ENCODE measurements at regions not wholly inside any gene's neighbourhood (a gene's known extent, or its start where the extent isn't known, plus 50 kb on each side); places are given as distances from the start of the nearest gene placed in this dataset.

DNA sequence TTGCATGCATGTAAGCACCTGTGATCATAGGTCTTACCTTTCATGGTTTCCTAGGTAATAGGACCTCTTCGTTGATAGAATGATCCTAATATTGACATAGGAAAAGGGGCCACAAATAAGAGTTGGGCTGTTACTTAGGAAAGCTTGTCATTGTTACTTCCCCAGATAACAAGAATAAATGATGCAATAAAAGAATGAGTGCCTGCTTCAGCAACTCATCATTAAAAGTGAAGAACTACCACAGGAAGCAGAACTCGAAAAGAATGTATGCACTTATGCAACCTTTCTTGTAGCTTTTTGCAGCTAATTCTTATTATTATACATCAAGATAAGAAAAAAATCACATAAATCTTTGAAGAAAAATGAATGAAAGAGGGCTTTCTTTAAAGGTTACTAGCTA is 548.6 kb downstream of the LTN1 start:
- POLR2A ChIA-PET, result no interaction called here
- H3K27ac ChIP-seq (ENCODE audit: insufficient read depth in 1 of 2, low read depth in 1 of 2, low read length in 2 of 2, poor library complexity in 1 of 2, severe bottlenecking in 2 of 2), result no peak overlapping the region
- no peak overlapping the region for H3K4me3 ChIP-seq (ENCODE audit: control insufficient read depth in 1 of 7, extremely low read depth in 1 of 7, insufficient read depth in 4 of 7, low read depth in 2 of 7, low read length in 6 of 7)
- H3K4me1 ChIP-seq (ENCODE audit: control extremely low read depth in 1 of 4, control insufficient read depth in 4 of 4, insufficient read depth in 4 of 4, low read length in 3 of 4), result no peaks in the 10 kb centered on the region
- H3K27me3 ChIP-seq (replicated peaks in 2 of 5; ENCODE audit: control insufficient read depth in 4 of 5, insufficient read depth in 5 of 5, low read length in 4 of 5), result no peaks in the 10 kb centered on the region
- no peaks in the 10 kb centered on the region for H3K9me3 ChIP-seq (ENCODE audit: control extremely low read depth in 1 of 5, control insufficient read depth in 4 of 5, insufficient read depth in 2 of 5, low read depth in 1 of 5, low read length in 4 of 5)
- WGBS (ENCODE audit: insufficient coverage), result no CpG with 5 or more reads among the region's 2 CpGs
- CTCF ChIA-PET, result interaction anchor here (1.3 kb wide), 1 partner anchor 10 kb away, joined by 3 read pairs; no protein-coding TSS in a partner anchor
- DNase-seq, result no peak
- no peaks in the 10 kb centered on the region for H3K36me3 ChIP-seq (ENCODE audit: control insufficient read depth in 4 of 4, insufficient read depth in 4 of 4, low read length in 3 of 4)

DNA sequence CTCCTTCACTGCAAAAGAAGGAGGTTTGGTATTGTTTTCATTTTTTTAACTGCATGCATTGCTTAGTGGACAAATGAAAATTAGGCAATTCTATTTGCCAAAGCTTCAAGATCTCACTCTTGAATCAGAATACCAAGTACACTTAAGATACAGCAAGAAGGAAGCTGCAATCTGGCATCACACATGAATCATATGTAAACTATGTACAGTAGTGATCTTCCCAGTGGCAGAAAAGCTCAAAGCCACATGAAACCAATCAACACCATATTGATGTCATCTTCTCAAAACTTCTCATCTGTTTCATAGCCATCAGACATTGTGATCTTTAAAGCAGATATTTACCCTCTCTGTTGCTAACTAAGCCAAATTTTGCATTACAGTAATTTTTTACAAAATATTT is 550.1 kb downstream of the LTN1 start:
- Histone ChIP-seq H3K27me3 (replicated peaks in 2 of 5; ENCODE audit: control insufficient read depth in 4 of 5, insufficient read depth in 5 of 5, low read length in 4 of 5) (no peaks in the 10 kb centered on the region), H3K4me3 (ENCODE audit: control insufficient read depth in 1 of 7, extremely low read depth in 1 of 7, insufficient read depth in 4 of 7, low read depth in 2 of 7, low read length in 6 of 7) (no peak overlapping the region), H3K36me3 (ENCODE audit: control insufficient read depth in 4 of 4, insufficient read depth in 4 of 4, low read length in 3 of 4) (no peaks in the 10 kb centered on the region), H3K9me3 (ENCODE audit: control extremely low read depth in 1 of 5, control insufficient read depth in 4 of 5, insufficient read depth in 2 of 5, low read depth in 1 of 5, low read length in 4 of 5) (no peaks in the 10 kb centered on the region), H3K4me1 (ENCODE audit: control extremely low read depth in 1 of 4, control insufficient read depth in 4 of 4, insufficient read depth in 4 of 4, low read length in 3 of 4) (no peaks in the 10 kb centered on the region), H3K27ac (ENCODE audit: insufficient read depth in 1 of 2, low read depth in 1 of 2, low read length in 2 of 2, poor library complexity in 1 of 2, severe bottlenecking in 2 of 2) (no peak overlapping the region)
- CTCF ChIA-PET, result no interaction called here
- POLR2A ChIA-PET, result interaction anchor here (0.7 kb wide), 1 partner anchor 1324 kb away, joined by 3 read pairs; no protein-coding TSS in a partner anchor
- DNase-seq, result no peak

DNA sequence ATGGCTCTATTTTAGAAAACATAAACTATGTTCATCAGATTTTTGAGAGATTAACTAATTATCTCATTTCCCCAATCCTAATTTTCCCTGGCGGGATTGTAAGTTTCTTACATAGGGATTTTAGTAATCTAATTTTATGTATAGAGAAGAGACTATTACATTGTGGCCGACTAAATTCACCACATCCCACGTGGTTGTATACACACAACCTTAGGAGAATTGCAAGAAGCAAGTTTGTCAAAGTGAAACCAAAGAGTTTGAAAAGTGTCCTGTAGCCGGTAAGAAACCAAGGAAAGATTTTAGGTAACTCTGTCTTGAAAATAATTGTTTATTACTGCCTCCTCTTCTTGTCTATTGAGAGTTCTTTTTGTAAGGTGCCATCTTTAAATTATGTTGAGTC is 550.6 kb downstream of the LTN1 start:
- WGBS (ENCODE audit: insufficient coverage), result 100% methylated on average over 1 of the region's 4 CpGs
- H3K4me3 ChIP-seq (ENCODE audit: control insufficient read depth in 1 of 7, extremely low read depth in 1 of 7, insufficient read depth in 4 of 7, low read depth in 2 of 7, low read length in 6 of 7), result no peak overlapping the region
- no peaks in the 10 kb centered on the region for H3K9me3 ChIP-seq (ENCODE audit: control extremely low read depth in 1 of 5, control insufficient read depth in 4 of 5, insufficient read depth in 2 of 5, low read depth in 1 of 5, low read length in 4 of 5)
- H3K27me3 ChIP-seq (replicated peaks in 2 of 5; ENCODE audit: control insufficient read depth in 4 of 5, insufficient read depth in 5 of 5, low read length in 4 of 5), result no peaks in the 10 kb centered on the region
- ChIA-PET POLR2A (interaction anchor here (0.7 kb wide), 1 partner anchor 1325 kb away, joined by 3 read pairs; no protein-coding TSS in a partner anchor), CTCF (no interaction called here)
- no peaks in the 10 kb centered on the region for H3K4me1 ChIP-seq (ENCODE audit: control extremely low read depth in 1 of 4, control insufficient read depth in 4 of 4, insufficient read depth in 4 of 4, low read length in 3 of 4)
- H3K27ac ChIP-seq (ENCODE audit: insufficient read depth in 1 of 2, low read depth in 1 of 2, low read length in 2 of 2, poor library complexity in 1 of 2, severe bottlenecking in 2 of 2), result no peak overlapping the region
- H3K36me3 ChIP-seq (ENCODE audit: control insufficient read depth in 4 of 4, insufficient read depth in 4 of 4, low read length in 3 of 4), result no peaks in the 10 kb centered on the region
- DNase-seq, result no peak

DNA sequence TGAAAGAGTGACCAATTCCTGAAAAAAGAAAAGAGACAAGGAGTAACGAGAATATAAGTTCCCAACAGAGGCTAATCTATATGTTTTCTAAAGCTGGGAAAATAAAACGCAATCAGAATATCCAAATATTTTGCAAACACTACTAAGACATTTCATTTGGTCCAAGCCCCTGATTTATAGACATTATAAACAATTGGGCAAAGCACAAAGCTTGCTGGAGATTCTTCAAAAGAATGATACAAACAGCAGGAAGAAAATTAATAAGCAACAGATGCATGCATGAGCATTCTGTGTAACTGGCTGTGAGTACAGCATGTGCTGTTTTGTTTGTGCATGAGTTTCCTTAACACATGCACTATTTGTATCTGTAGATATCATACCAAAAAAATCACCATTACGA is 552.9 kb downstream of the LTN1 start:
- H3K4me1 ChIP-seq (ENCODE audit: control extremely low read depth in 1 of 4, control insufficient read depth in 4 of 4, insufficient read depth in 4 of 4, low read length in 3 of 4), result no peaks in the 10 kb centered on the region
- H3K4me3 ChIP-seq (ENCODE audit: control insufficient read depth in 1 of 7, extremely low read depth in 1 of 7, insufficient read depth in 4 of 7, low read depth in 2 of 7, low read length in 6 of 7), result no peak overlapping the region
- H3K27ac ChIP-seq (ENCODE audit: insufficient read depth in 1 of 2, low read depth in 1 of 2, low read length in 2 of 2, poor library complexity in 1 of 2, severe bottlenecking in 2 of 2), result no peak overlapping the region
- H3K36me3 ChIP-seq (ENCODE audit: control insufficient read depth in 4 of 4, insufficient read depth in 4 of 4, low read length in 3 of 4), result no peaks in the 10 kb centered on the region
- no peaks in the 10 kb centered on the region for H3K27me3 ChIP-seq (replicated peaks in 2 of 5; ENCODE audit: control insufficient read depth in 4 of 5, insufficient read depth in 5 of 5, low read length in 4 of 5)
- ChIA-PET POLR2A (no interaction called here), CTCF (no interaction called here)
- no peaks in the 10 kb centered on the region for H3K9me3 ChIP-seq (ENCODE audit: control extremely low read depth in 1 of 5, control insufficient read depth in 4 of 5, insufficient read depth in 2 of 5, low read depth in 1 of 5, low read length in 4 of 5)
- WGBS (ENCODE audit: insufficient coverage), result 76% methylated on average over 2 of the region's 3 CpGs
- DNase-seq, result no peak

DNA sequence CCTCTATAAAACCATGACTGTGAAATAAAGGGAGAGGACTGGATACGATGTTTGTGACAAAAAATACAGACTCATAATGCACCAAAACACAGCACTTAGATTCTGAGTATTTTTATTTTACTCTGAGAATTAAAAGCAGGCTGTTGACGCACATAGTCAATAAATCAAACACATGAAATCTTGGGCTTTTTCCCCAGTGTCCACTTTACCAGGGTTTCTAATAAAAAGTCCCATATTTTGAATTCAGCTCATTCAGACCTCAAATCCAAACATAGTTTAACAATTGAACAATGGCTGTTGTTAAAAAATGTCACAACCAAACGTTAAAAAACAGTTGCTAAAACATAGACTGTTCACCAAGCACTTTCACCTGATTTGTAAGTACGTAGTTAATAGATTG is 553.4 kb downstream of the LTN1 start:
- POLR2A ChIA-PET, result no interaction called here
- no peak overlapping the region for H3K4me3 ChIP-seq (ENCODE audit: control insufficient read depth in 1 of 7, extremely low read depth in 1 of 7, insufficient read depth in 4 of 7, low read depth in 2 of 7, low read length in 6 of 7)
- no peaks in the 10 kb centered on the region for H3K36me3 ChIP-seq (ENCODE audit: control insufficient read depth in 4 of 4, insufficient read depth in 4 of 4, low read length in 3 of 4)
- CTCF ChIA-PET, result no interaction called here
- DNase-seq, result no peak
- no CpG with 5 or more reads among the region's 4 CpGs for WGBS (ENCODE audit: insufficient coverage)
- no peak overlapping the region for H3K27ac ChIP-seq (ENCODE audit: insufficient read depth in 1 of 2, low read depth in 1 of 2, low read length in 2 of 2, poor library complexity in 1 of 2, severe bottlenecking in 2 of 2)
- no peaks in the 10 kb centered on the region for H3K4me1 ChIP-seq (ENCODE audit: control extremely low read depth in 1 of 4, control insufficient read depth in 4 of 4, insufficient read depth in 4 of 4, low read length in 3 of 4)
- no peaks in the 10 kb centered on the region for H3K9me3 ChIP-seq (ENCODE audit: control extremely low read depth in 1 of 5, control insufficient read depth in 4 of 5, insufficient read depth in 2 of 5, low read depth in 1 of 5, low read length in 4 of 5)
- H3K27me3 ChIP-seq (replicated peaks in 2 of 5; ENCODE audit: control insufficient read depth in 4 of 5, insufficient read depth in 5 of 5, low read length in 4 of 5), result no peaks in the 10 kb centered on the region

DNA sequence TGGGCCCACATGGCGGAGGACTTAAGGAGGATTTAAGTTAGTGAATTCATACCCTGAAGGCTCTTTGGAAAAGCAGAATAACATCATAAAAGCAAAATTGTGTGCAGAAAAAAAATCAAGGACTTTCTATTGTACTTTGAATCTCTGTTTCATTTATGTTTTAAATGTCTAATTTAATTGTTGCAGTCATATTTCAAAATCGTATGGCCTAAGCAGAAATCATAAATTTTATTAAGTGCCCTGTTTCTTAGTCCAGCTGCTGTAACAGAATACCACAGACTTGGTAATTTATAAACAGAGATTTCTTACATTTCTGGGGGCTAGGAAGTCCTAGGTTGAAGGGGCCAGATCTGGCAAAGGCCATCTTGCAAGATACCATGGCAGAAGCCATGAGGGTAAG is 555.6 kb downstream of the LTN1 start:
- POLR2A ChIA-PET, result interaction anchor here (0.6 kb wide), 2 partner anchors 408 to 1580 kb away, joined by 5 to 6 read pairs; no protein-coding TSS in a partner anchor
- H3K4me1 ChIP-seq (ENCODE audit: control extremely low read depth in 1 of 4, control insufficient read depth in 4 of 4, insufficient read depth in 4 of 4, low read length in 3 of 4), result no peaks in the 10 kb centered on the region
- H3K27me3 ChIP-seq (replicated peaks in 2 of 5; ENCODE audit: control insufficient read depth in 4 of 5, insufficient read depth in 5 of 5, low read length in 4 of 5), result no peaks in the 10 kb centered on the region
- CTCF ChIA-PET, result no interaction called here
- DNase-seq, result no peak
- no peak overlapping the region for H3K4me3 ChIP-seq (ENCODE audit: control insufficient read depth in 1 of 7, extremely low read depth in 1 of 7, insufficient read depth in 4 of 7, low read depth in 2 of 7, low read length in 6 of 7)
- H3K36me3 ChIP-seq (ENCODE audit: control insufficient read depth in 4 of 4, insufficient read depth in 4 of 4, low read length in 3 of 4), result no peaks in the 10 kb centered on the region
- no peaks in the 10 kb centered on the region for H3K9me3 ChIP-seq (ENCODE audit: control extremely low read depth in 1 of 5, control insufficient read depth in 4 of 5, insufficient read depth in 2 of 5, low read depth in 1 of 5, low read length in 4 of 5)
- no peak overlapping the region for H3K27ac ChIP-seq (ENCODE audit: insufficient read depth in 1 of 2, low read depth in 1 of 2, low read length in 2 of 2, poor library complexity in 1 of 2, severe bottlenecking in 2 of 2)
- WGBS (ENCODE audit: insufficient coverage), result 100% methylated on average over 1 of the region's 2 CpGs

DNA sequence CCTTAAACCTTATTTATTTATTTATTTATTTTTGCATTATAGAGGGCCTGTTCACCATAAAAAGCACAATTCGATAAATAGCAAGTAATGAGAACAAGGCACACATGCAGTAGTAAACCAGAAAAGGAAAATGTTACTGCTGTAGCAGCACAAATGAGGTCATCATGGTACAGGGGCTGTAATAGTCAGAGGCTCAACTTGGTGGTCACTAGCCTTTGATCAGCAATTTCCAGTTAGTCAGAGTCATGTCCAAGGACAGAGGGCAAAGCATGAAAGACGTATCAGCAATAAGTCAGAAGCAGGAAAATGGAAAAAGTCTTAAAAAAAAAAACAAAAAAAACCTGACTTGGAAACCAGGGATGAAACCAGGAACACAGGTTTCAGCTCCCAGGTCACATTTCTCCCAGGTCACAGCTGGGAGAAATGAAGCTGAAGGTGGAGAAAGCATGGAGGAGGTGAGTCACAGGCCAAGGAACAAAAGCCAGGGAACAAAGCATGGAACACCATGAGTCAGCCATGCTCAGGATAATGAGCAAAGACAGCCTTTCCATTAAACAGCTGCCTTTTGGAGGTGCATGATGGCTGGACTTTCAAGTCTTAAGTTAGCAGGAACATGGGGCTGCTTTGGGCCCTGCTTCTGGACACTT is 556.3 kb downstream of the LTN1 start:
- H3K9me3 ChIP-seq (ENCODE audit: control extremely low read depth in 1 of 5, control insufficient read depth in 4 of 5, insufficient read depth in 2 of 5, low read depth in 1 of 5, low read length in 4 of 5), result no peaks in the 10 kb centered on the region
- H3K27ac ChIP-seq (ENCODE audit: insufficient read depth in 1 of 2, low read depth in 1 of 2, low read length in 2 of 2, poor library complexity in 1 of 2, severe bottlenecking in 2 of 2), result no peak overlapping the region
- ChIA-PET POLR2A (interaction anchor here (0.6 kb wide), 2 partner anchors 409 to 1580 kb away, joined by 5 to 6 read pairs; no protein-coding TSS in a partner anchor), CTCF (no interaction called here)
- WGBS (ENCODE audit: insufficient coverage), result 89% methylated on average over 1 of the region's 2 CpGs
- H3K4me1 ChIP-seq (ENCODE audit: control extremely low read depth in 1 of 4, control insufficient read depth in 4 of 4, insufficient read depth in 4 of 4, low read length in 3 of 4), result no peaks in the 10 kb centered on the region
- no peak overlapping the region for H3K4me3 ChIP-seq (ENCODE audit: control insufficient read depth in 1 of 7, extremely low read depth in 1 of 7, insufficient read depth in 4 of 7, low read depth in 2 of 7, low read length in 6 of 7)
- no peak for DNase-seq
- no peaks in the 10 kb centered on the region for H3K36me3 ChIP-seq (ENCODE audit: control insufficient read depth in 4 of 4, insufficient read depth in 4 of 4, low read length in 3 of 4)
- no peaks in the 10 kb centered on the region for H3K27me3 ChIP-seq (replicated peaks in 2 of 5; ENCODE audit: control insufficient read depth in 4 of 5, insufficient read depth in 5 of 5, low read length in 4 of 5)

Data from common myeloid progenitor, CD34-positive (primary cell).